Fibroblast of lung (primary cell): ENCODE measurements at regions not wholly inside any gene's neighbourhood (a gene's known extent, or its start where the extent isn't known, plus 50 kb on each side); places are given as distances from the start of the nearest gene placed in this dataset.

Source experiments
- DNase-seq, 2 donors: peaks; one replicate each; pipeline versions ENCODE4 v3.0.0 to v3.0.0-alpha.2; 2010; ENCODE audit warnings: low read depth in 2 of 2
- H2AFZ ChIP-seq: 2 replicates; pipeline ENCODE4 v1.5.1; 2012; ENCODE audit warnings: low read length, control low read depth, inconsistent platforms
- H3K27ac ChIP-seq: 2 replicates; pipeline ENCODE4 v1.5.1; 2011; ENCODE audit warnings: low read length, control low read depth; ENCODE audit not compliant: insufficient read depth
- H3K27me3 ChIP-seq: 2 replicates; pipeline ENCODE4 v1.5.1; 2011; ENCODE audit warnings: mild to moderate bottlenecking, low read length; ENCODE audit not compliant: control insufficient read depth, insufficient read depth
- H3K36me3 ChIP-seq: 2 replicates; pipeline ENCODE4 v1.5.1; 2011; ENCODE audit warnings: low read length; ENCODE audit not compliant: control insufficient read depth, insufficient read depth
- H3K4me1 ChIP-seq: 2 replicates; pipeline ENCODE4 v1.5.1; 2011; ENCODE audit warnings: low read length; ENCODE audit not compliant: control insufficient read depth, insufficient read depth; ENCODE audit errors: extremely low read depth
- H3K4me2 ChIP-seq: 2 replicates; pipeline ENCODE4 v1.5.1; 2011; ENCODE audit warnings: low read length, control low read depth; ENCODE audit not compliant: insufficient read depth; ENCODE audit errors: extremely low read depth
- H3K4me3 ChIP-seq, 4 experiments: fragments of 200-600 bp in 1 of 4; sonication (generic) in 1 of 4; replicated peaks in 1 of 4; 2 replicates each; pipeline ENCODE4 v1.5.1; 2011 to 2016; ENCODE audit warnings: low read length in 4 of 4, low read depth in 3 of 4, mild to moderate bottlenecking in 3 of 4, control low read depth in 2 of 4, inconsistent platforms in 1 of 4, mixed read lengths in 1 of 4; ENCODE audit not compliant: insufficient read depth in 1 of 4; ENCODE audit errors: control extremely low read depth in 1 of 4
- H3K79me2 ChIP-seq: 2 replicates; pipeline ENCODE4 v1.5.1; 2012; ENCODE audit warnings: mild to moderate bottlenecking, low read length, inconsistent platforms; ENCODE audit not compliant: control insufficient read depth, insufficient read depth
- H3K9ac ChIP-seq: 2 replicates; pipeline ENCODE4 v1.5.1; 2011; ENCODE audit warnings: mild to moderate bottlenecking, low read length, control low read depth; ENCODE audit not compliant: insufficient read depth
- H3K9me3 ChIP-seq: 2 replicates; pipeline ENCODE4 v1.5.1; 2012; ENCODE audit warnings: low read depth, low read length; ENCODE audit not compliant: control insufficient read depth, insufficient read depth
- H4K20me1 ChIP-seq: 2 replicates; pipeline ENCODE4 v1.5.1; 2011; ENCODE audit warnings: low read length; ENCODE audit not compliant: control insufficient read depth, insufficient read depth; ENCODE audit errors: extremely low read depth
- CTCF ChIP-seq, 2 donors: IDR thresholded peaks in 1 of 2; conservative IDR thresholded peaks in 1 of 2; 1 replicate in 1 of 2; 2 replicates in 1 of 2; pipeline ENCODE4 v1.5.1; 2011 to 2012; ENCODE audit warnings: low read length in 2 of 2, control low read depth in 1 of 2, inconsistent platforms in 1 of 2, low read depth in 1 of 2, mild to moderate bottlenecking in 1 of 2
- EZH2 ChIP-seq: IDR thresholded peaks from 2 replicates; pipeline ENCODE4 v1.5.1; 2012; ENCODE audit warnings: low read length, control low read depth, mild to moderate bottlenecking; ENCODE audit errors: missing control alignments

GRCh38 chr6:76403064-76403463, 330.6 kb upstream of the IMPG1 start:
- H3K4me3 ChIP-seq, result no peak overlapping the region
- TF ChIP-seq CTCF (conservative IDR thresholded peaks at IDR 0.05 in 1 of 2, IDR thresholded peaks at IDR 0.05 in 1 of 2; ENCODE audit: low read depth in 1 of 2, low read length in 2 of 2) (no peak), EZH2 (no peak)
- no peak overlapping the region for H3K27ac ChIP-seq
- H3K27me3 ChIP-seq, result no peaks in the 10 kb centered on the region
- H3K4me1 ChIP-seq, result no peaks in the 10 kb centered on the region
- no peak overlapping the region for H3K9ac ChIP-seq
- no peaks in the 10 kb centered on the region for H3K9me3 ChIP-seq
- no peak overlapping the region for H2AFZ ChIP-seq
- DNase-seq, result no peak
- H3K36me3 ChIP-seq, result no peaks in the 10 kb centered on the region
- no peaks in the 10 kb centered on the region for H4K20me1 ChIP-seq
- H3K79me2 ChIP-seq, result no peaks in the 10 kb centered on the region
- H3K4me2 ChIP-seq, result no peak overlapping the region

GRCh38 chr6:76397966-76398365, 325.5 kb upstream of the IMPG1 start:
- no peaks in the 10 kb centered on the region for H3K79me2 ChIP-seq
- H3K27me3 ChIP-seq, result no peaks in the 10 kb centered on the region
- H2AFZ ChIP-seq, result no peak overlapping the region
- no peak for DNase-seq
- no peaks in the 10 kb centered on the region for H3K4me1 ChIP-seq
- no peaks in the 10 kb centered on the region for H4K20me1 ChIP-seq
- TF ChIP-seq CTCF (conservative IDR thresholded peaks at IDR 0.05 in 1 of 2, IDR thresholded peaks at IDR 0.05 in 1 of 2; ENCODE audit: low read depth in 1 of 2, low read length in 2 of 2), result no peak
- TF ChIP-seq EZH2, result no peak
- H3K9me3 ChIP-seq, result no peaks in the 10 kb centered on the region
- H3K4me3 ChIP-seq, result no peak overlapping the region
- H3K4me2 ChIP-seq, result no peak overlapping the region
- H3K27ac ChIP-seq, result no peak overlapping the region
- H3K9ac ChIP-seq, result no peak overlapping the region
- H3K36me3 ChIP-seq, result no peaks in the 10 kb centered on the region

GRCh38 chr6:76382201-76382600, 309.7 kb upstream of the IMPG1 start:
- no peak overlapping the region for H3K4me3 ChIP-seq
- TF ChIP-seq CTCF (conservative IDR thresholded peaks at IDR 0.05 in 1 of 2, IDR thresholded peaks at IDR 0.05 in 1 of 2; ENCODE audit: low read depth in 1 of 2, low read length in 2 of 2) (no peak), EZH2 (no peak)
- no peaks in the 10 kb centered on the region for H3K79me2 ChIP-seq
- H3K9ac ChIP-seq, result no peak overlapping the region
- H3K36me3 ChIP-seq, result no peaks in the 10 kb centered on the region
- no peak overlapping the region for H3K27ac ChIP-seq
- no peak overlapping the region for H2AFZ ChIP-seq
- no peak overlapping the region for H3K4me2 ChIP-seq
- H3K9me3 ChIP-seq, result no peaks in the 10 kb centered on the region
- no peaks in the 10 kb centered on the region for H3K27me3 ChIP-seq
- no peaks in the 10 kb centered on the region for H3K4me1 ChIP-seq
- H4K20me1 ChIP-seq, result no peaks in the 10 kb centered on the region
- no peak for DNase-seq
